SK-N-SH (cell line): ENCODE measurements at regions not wholly inside any gene's neighbourhood (a gene's known extent, or its start where the extent isn't known, plus 50 kb on each side); places are given as distances from the start of the nearest gene placed in this dataset.

ENCODE experiments used
- CTCF ChIA-PET: fragments of 300-600, 350-600 bp; formaldehyde crosslinking; extraction: SDS; loops from one replicate; lab custom pipeline; 2021; lab: Yijun Ruan, JAX
- POLR2A ChIA-PET: fragments of 350-600 bp; sonication (Branson Sonifier 250); formaldehyde crosslinking; extraction: SDS; loops from one replicate; lab custom pipeline; 2020; ENCODE audit warnings: antibody characterized with exemption, inconsistent platforms; lab: Yijun Ruan, JAX
- DNase-seq: peaks from one replicate; pipeline ENCODE4 v3.0.0; 2012
- H2AFZ ChIP-seq: fragments of 200-600 bp; sonication (generic); 2 replicates; pipeline ENCODE4 v1.8.1; 2016; ENCODE audit warnings: antibody characterized with exemption, mild to moderate bottlenecking, low read depth
- H3F3A ChIP-seq: fragments of 200-600 bp; sonication (generic); replicated peaks from 2 replicates; pipeline ENCODE3; 2016; ENCODE audit warnings: antibody characterized with exemption, mild to moderate bottlenecking; ENCODE audit not compliant: insufficient read depth
- H3K27ac ChIP-seq, 2 experiments: fragments of 200-500 bp in 1 of 2; fragments of 200-600 bp in 1 of 2; sonication (Bioruptor generic) in 1 of 2; sonication (generic), shearing (Covaris generic) in 1 of 2; 2 replicates each; pipeline versions ENCODE4 v1.5.1 to v1.6.1; 2014 to 2016; ENCODE audit warnings: low read depth in 2 of 2, inconsistent platforms in 1 of 2, low read length in 1 of 2, mild to moderate bottlenecking in 1 of 2, mixed read lengths in 1 of 2
- H3K27me3 ChIP-seq: fragments of 200-600 bp; sonication (generic), shearing (Covaris generic); 2 replicates; pipeline ENCODE4 v1.6.1; 2016; ENCODE audit warnings: mixed run types; ENCODE audit not compliant: insufficient read depth
- H3K36me3 ChIP-seq, 2 experiments: fragments of 200-500 bp in 1 of 2; fragments of 200-600 bp in 1 of 2; sonication (Bioruptor generic) in 1 of 2; sonication (generic) in 1 of 2; replicated peaks in 1 of 2; 2 replicates each; pipeline versions ENCODE3 to v1.5.1; 2014 to 2016; ENCODE audit warnings: low read length in 1 of 2, mild to moderate bottlenecking in 1 of 2; ENCODE audit not compliant: insufficient read depth in 2 of 2, control insufficient read depth in 1 of 2
- H3K4me1 ChIP-seq, 2 experiments: fragments of 200-500 bp in 1 of 2; fragments of 200-600 bp in 1 of 2; sonication (Bioruptor generic) in 1 of 2; sonication (generic), shearing (Covaris generic) in 1 of 2; 2 replicates each; pipeline versions ENCODE4 v1.5.1 to v1.6.1; 2014 to 2016; ENCODE audit warnings: low read depth in 1 of 2, low read length in 1 of 2, mixed run types in 1 of 2; ENCODE audit not compliant: insufficient read depth in 2 of 2, control insufficient read depth in 1 of 2
- H3K4me2 ChIP-seq: fragments of 200-600 bp; sonication (generic), shearing (Covaris generic); 2 replicates; pipeline ENCODE4 v1.6.1; 2017; ENCODE audit warnings: mixed run types
- H3K4me3 ChIP-seq, 2 experiments: fragments of 200-500 bp in 1 of 2; fragments of 200-600 bp in 1 of 2; sonication (Bioruptor generic) in 1 of 2; sonication (generic), shearing (Covaris generic) in 1 of 2; 2 replicates each; pipeline versions ENCODE4 v1.5.1 to v1.8.1; 2014 to 2016; ENCODE audit warnings: low read depth in 2 of 2, inconsistent platforms in 1 of 2, low read length in 1 of 2, mild to moderate bottlenecking in 1 of 2, mixed read lengths in 1 of 2, moderate library complexity in 1 of 2
- H3K79me2 ChIP-seq: fragments of 200-600 bp; sonication (generic); 2 replicates; pipeline ENCODE4 v1.8.1; 2017; ENCODE audit warnings: mild to moderate bottlenecking; ENCODE audit not compliant: insufficient read depth
- H3K9ac ChIP-seq: fragments of 200-600 bp; sonication (generic); 2 replicates; pipeline ENCODE4 v1.6.1; 2017; ENCODE audit warnings: mixed run types
- H3K9me2 ChIP-seq: fragments of 200-600 bp; sonication (generic); 2 replicates; pipeline ENCODE4 v1.6.1; 2017; ENCODE audit warnings: mixed run types
- H3K9me3 ChIP-seq: fragments of 200-600 bp; sonication (generic); 2 replicates; pipeline ENCODE4 v1.6.1; 2017; ENCODE audit warnings: mixed run types, mild to moderate bottlenecking, moderate library complexity
- H4K20me1 ChIP-seq: fragments of 200-600 bp; sonication (generic); 2 replicates; pipeline ENCODE4 v1.6.1; 2017; ENCODE audit warnings: mild to moderate bottlenecking, mixed run types; ENCODE audit not compliant: insufficient read depth
- CHD2 ChIP-seq: fragments of 150-350 bp; IDR thresholded peaks from 2 replicates; pipeline ENCODE4 v1.6.1; 2018; ENCODE audit warnings: low read length; ENCODE audit not compliant: partially characterized antibody
- ELF1 ChIP-seq: IDR thresholded peaks from 2 replicates; pipeline ENCODE4 v1.4.0; 2012
- EP300 ChIP-seq, 2 experiments: IDR thresholded peaks; 2 replicates each; pipeline versions ENCODE4 v1.4.0 to v1.6.1; 2012; ENCODE audit warnings: borderline replicate concordance in 1 of 2, low read depth in 1 of 2, low read length in 1 of 2
- GABPA ChIP-seq: IDR thresholded peaks from 2 replicates; pipeline ENCODE4 v1.4.0; 2012; ENCODE audit warnings: low read depth, mild to moderate bottlenecking
- MXI1 ChIP-seq: IDR thresholded peaks from 2 replicates; pipeline ENCODE4 v1.6.1; 2012; ENCODE audit warnings: mild to moderate bottlenecking, low read depth, low read length, improper control_type of control experiment
- NFIC ChIP-seq: IDR thresholded peaks from 2 replicates; pipeline ENCODE4 v1.4.0; 2012; ENCODE audit warnings: borderline replicate concordance
- POLR2AphosphoS5 ChIP-seq: IDR thresholded peaks from 2 replicates; pipeline ENCODE4 v1.6.1; 2012; ENCODE audit warnings: low read depth, low read length
- RAD21 ChIP-seq: IDR thresholded peaks from 2 replicates; pipeline ENCODE4 v1.6.1; 2012; ENCODE audit warnings: mild to moderate bottlenecking, low read length
- RCOR1 ChIP-seq: fragments of 150-350 bp; IDR thresholded peaks from 2 replicates; pipeline ENCODE4 v1.6.1; 2017; ENCODE audit warnings: antibody characterized with exemption, low read length
- RFX5 ChIP-seq: IDR thresholded peaks from 2 replicates; pipeline ENCODE4 v1.6.1; 2012; ENCODE audit warnings: mild to moderate bottlenecking, improper control_type of control experiment, low read length
- RXRA ChIP-seq: IDR thresholded peaks from 2 replicates; pipeline ENCODE4 v1.4.0; 2012; ENCODE audit warnings: low read depth, mild to moderate bottlenecking, borderline replicate concordance
- TAF1 ChIP-seq: IDR thresholded peaks from 2 replicates; pipeline ENCODE4 v1.6.1; 2012; ENCODE audit warnings: low read depth, mild to moderate bottlenecking, low read length, moderate library complexity, borderline replicate concordance
- TCF12 ChIP-seq: IDR thresholded peaks from 2 replicates; pipeline ENCODE4 v1.4.0; 2012
- TEAD4 ChIP-seq: IDR thresholded peaks from 2 replicates; pipeline ENCODE4 v1.4.0; 2012; ENCODE audit warnings: mild to moderate bottlenecking, borderline replicate concordance; ENCODE audit not compliant: insufficient read depth
- YY1 ChIP-seq: IDR thresholded peaks from 2 replicates; pipeline ENCODE4 v1.4.0; 2012; ENCODE audit warnings: low read depth, mild to moderate bottlenecking
- WGBS: methylation state at CpG from one replicate; pipeline ENCODE4 v1.1.6; 2017; ENCODE audit warnings: low lambda C conversion rate; 5-methylcytosine and 5-hydroxymethylcytosine counted together
- TF ChIP-seq, protein P1 (sequence below): IDR thresholded peaks from 2 replicates; pipeline ENCODE4 v1.4.0; 2012; ENCODE audit warnings: low read depth
- TF ChIP-seq, protein P2 (sequence below): fragments of 200-600 bp; sonication (generic); IDR thresholded peaks from 2 replicates; pipeline ENCODE4 v1.6.1; 2017; ENCODE audit warnings: antibody characterized with exemption, mild to moderate bottlenecking, moderate library complexity
- TF ChIP-seq, protein P3 (sequence below): fragments of 150-350 bp; IDR thresholded peaks from 2 replicates; pipeline ENCODE4 v1.6.1; 2016; ENCODE audit warnings: mild to moderate bottlenecking, low read depth, low read length
- TF ChIP-seq, protein P4 (sequence below): IDR thresholded peaks from 2 replicates; pipeline ENCODE4 v1.4.0; 2012; ENCODE audit warnings: low read depth, borderline replicate concordance
- TF ChIP-seq, protein P5 (sequence below): IDR thresholded peaks from 2 replicates; pipeline ENCODE4 v1.6.1; 2012; ENCODE audit warnings: mild to moderate bottlenecking, low read depth, low read length, moderate library complexity

DNA sequence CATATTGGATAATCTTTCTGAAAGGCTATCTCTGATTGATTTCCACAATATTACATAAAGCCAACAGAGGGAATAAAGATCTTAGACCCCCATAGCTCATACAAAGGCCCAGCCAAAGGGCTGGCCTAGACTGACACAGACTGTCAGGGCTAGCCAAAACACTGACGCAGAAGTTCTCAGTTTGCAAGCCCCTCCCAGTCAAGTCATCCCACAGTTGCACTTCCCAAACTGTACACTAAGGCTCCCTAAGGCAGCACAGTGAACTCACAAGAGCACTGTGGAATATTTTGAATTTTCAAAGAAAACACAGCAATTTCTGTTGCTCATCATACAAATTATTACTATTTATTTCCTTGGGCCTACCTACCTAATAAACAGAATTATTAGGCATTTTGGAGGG, 244.9 kb downstream of the SP3 start:
- no peak overlapping the region for H3K4me3 ChIP-seq
- no peak overlapping the region for H3K4me2 ChIP-seq
- H3K27me3 ChIP-seq: no peaks in the 10 kb centered on the region; the same call in 1 of the 2 replicates
- no peaks in the 10 kb centered on the region for H3K36me3 ChIP-seq
- no peak overlapping the region for H3K27ac ChIP-seq
- no peak overlapping the region for H2AFZ ChIP-seq
- CTCF ChIA-PET: no interaction called here
- no peaks in the 10 kb centered on the region for H3K9me3 ChIP-seq
- POLR2A ChIA-PET: no interaction called here
- WGBS: 67% methylated on average over 1 of the region's 1 CpG
- no peak for TF ChIP-seq YY1
- TF ChIP-seq ELF1: no peak
- no peak for TF ChIP-seq RXRA
- TF ChIP-seq RAD21: no peak
- TF ChIP-seq RCOR1: no peak
- no peak for TF ChIP-seq MXI1
- no peak for TF ChIP-seq EP300 (IDR thresholded peaks at IDR 0.05; ENCODE audit: borderline replicate concordance in 1 of 2, low read depth in 1 of 2, low read length in 1 of 2)
- no peak for TF ChIP-seq TEAD4
- TF ChIP-seq CHD2: no peak
- TF ChIP-seq TAF1: no peak
- no peak for TF ChIP-seq RFX5
- no peak for TF ChIP-seq POLR2AphosphoS5
- TF ChIP-seq, protein P1, sequence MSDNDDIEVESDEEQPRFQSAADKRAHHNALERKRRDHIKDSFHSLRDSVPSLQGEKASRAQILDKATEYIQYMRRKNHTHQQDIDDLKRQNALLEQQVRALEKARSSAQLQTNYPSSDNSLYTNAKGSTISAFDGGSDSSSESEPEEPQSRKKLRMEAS: no peak
- no peak for TF ChIP-seq TCF12
- TF ChIP-seq, protein P2, sequence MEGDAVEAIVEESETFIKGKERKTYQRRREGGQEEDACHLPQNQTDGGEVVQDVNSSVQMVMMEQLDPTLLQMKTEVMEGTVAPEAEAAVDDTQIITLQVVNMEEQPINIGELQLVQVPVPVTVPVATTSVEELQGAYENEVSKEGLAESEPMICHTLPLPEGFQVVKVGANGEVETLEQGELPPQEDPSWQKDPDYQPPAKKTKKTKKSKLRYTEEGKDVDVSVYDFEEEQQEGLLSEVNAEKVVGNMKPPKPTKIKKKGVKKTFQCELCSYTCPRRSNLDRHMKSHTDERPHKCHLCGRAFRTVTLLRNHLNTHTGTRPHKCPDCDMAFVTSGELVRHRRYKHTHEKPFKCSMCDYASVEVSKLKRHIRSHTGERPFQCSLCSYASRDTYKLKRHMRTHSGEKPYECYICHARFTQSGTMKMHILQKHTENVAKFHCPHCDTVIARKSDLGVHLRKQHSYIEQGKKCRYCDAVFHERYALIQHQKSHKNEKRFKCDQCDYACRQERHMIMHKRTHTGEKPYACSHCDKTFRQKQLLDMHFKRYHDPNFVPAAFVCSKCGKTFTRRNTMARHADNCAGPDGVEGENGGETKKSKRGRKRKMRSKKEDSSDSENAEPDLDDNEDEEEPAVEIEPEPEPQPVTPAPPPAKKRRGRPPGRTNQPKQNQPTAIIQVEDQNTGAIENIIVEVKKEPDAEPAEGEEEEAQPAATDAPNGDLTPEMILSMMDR: no peak
- TF ChIP-seq, protein P3, sequence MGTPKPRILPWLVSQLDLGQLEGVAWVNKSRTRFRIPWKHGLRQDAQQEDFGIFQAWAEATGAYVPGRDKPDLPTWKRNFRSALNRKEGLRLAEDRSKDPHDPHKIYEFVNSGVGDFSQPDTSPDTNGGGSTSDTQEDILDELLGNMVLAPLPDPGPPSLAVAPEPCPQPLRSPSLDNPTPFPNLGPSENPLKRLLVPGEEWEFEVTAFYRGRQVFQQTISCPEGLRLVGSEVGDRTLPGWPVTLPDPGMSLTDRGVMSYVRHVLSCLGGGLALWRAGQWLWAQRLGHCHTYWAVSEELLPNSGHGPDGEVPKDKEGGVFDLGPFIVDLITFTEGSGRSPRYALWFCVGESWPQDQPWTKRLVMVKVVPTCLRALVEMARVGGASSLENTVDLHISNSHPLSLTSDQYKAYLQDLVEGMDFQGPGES: no peak
- TF ChIP-seq, protein P4, sequence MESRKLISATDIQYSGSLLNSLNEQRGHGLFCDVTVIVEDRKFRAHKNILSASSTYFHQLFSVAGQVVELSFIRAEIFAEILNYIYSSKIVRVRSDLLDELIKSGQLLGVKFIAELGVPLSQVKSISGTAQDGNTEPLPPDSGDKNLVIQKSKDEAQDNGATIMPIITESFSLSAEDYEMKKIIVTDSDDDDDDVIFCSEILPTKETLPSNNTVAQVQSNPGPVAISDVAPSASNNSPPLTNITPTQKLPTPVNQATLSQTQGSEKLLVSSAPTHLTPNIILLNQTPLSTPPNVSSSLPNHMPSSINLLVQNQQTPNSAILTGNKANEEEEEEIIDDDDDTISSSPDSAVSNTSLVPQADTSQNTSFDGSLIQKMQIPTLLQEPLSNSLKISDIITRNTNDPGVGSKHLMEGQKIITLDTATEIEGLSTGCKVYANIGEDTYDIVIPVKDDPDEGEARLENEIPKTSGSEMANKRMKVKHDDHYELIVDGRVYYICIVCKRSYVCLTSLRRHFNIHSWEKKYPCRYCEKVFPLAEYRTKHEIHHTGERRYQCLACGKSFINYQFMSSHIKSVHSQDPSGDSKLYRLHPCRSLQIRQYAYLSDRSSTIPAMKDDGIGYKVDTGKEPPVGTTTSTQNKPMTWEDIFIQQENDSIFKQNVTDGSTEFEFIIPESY: no peak
- TF ChIP-seq, protein P5, sequence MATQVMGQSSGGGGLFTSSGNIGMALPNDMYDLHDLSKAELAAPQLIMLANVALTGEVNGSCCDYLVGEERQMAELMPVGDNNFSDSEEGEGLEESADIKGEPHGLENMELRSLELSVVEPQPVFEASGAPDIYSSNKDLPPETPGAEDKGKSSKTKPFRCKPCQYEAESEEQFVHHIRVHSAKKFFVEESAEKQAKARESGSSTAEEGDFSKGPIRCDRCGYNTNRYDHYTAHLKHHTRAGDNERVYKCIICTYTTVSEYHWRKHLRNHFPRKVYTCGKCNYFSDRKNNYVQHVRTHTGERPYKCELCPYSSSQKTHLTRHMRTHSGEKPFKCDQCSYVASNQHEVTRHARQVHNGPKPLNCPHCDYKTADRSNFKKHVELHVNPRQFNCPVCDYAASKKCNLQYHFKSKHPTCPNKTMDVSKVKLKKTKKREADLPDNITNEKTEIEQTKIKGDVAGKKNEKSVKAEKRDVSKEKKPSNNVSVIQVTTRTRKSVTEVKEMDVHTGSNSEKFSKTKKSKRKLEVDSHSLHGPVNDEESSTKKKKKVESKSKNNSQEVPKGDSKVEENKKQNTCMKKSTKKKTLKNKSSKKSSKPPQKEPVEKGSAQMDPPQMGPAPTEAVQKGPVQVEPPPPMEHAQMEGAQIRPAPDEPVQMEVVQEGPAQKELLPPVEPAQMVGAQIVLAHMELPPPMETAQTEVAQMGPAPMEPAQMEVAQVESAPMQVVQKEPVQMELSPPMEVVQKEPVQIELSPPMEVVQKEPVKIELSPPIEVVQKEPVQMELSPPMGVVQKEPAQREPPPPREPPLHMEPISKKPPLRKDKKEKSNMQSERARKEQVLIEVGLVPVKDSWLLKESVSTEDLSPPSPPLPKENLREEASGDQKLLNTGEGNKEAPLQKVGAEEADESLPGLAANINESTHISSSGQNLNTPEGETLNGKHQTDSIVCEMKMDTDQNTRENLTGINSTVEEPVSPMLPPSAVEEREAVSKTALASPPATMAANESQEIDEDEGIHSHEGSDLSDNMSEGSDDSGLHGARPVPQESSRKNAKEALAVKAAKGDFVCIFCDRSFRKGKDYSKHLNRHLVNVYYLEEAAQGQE: no peak
- TF ChIP-seq GABPA: no peak
- no peak for TF ChIP-seq NFIC
- no peaks in the 10 kb centered on the region for H3K9me2 ChIP-seq
- no peaks in the 10 kb centered on the region for H4K20me1 ChIP-seq
- no peaks in the 10 kb centered on the region; a peak in 1 of 4 replicates for H3K4me1 ChIP-seq
- no peaks in the 10 kb centered on the region for H3K79me2 ChIP-seq
- H3F3A ChIP-seq: no peaks in the 10 kb centered on the region
- DNase-seq: no peak
- H3K9ac ChIP-seq: no peak overlapping the region
